ENCODE measurements at regions not wholly inside any gene's neighbourhood (a gene's known extent, or its start where the extent isn't known, plus 50 kb on each side); places are given as distances from the start of the nearest gene placed in this dataset.

GRCh38 chr2:71880287-71880686, 267.4 kb downstream of the CYP26B1 start:
- TF ChIP-seq GATA2 (IDR thresholded peaks at IDR 0.05; ENCODE audit: low read depth, low read length) (no peak), GATA3 (IDR thresholded peaks at IDR 0.05; ENCODE audit: low read depth, low read length) (no peak)
